HepG2 (cell line): ENCODE measurements at regions not wholly inside any gene's neighbourhood (a gene's known extent, or its start where the extent isn't known, plus 50 kb on each side); places are given as distances from the start of the nearest gene placed in this dataset.

Source experiments
- ATAC-seq: fragments of 200-7000 bp; cut with Tn5 transposase; 3 replicates; pipeline ENCODE4 v1.9.1; 2020; ENCODE audit warnings: mild to moderate bottlenecking, moderate library complexity
- BruUV-seq: library from RNA; stranded (reverse); fragments of 400-500 nt; replicated peaks from 2 replicates; lab custom pipeline; 2021; lab: Mats Ljungman, UMichigan
- CTCF ChIA-PET: fragments of 300-600 bp; formaldehyde crosslinking; extraction: SDS; loops from one replicate; lab custom pipeline; 2021; ENCODE audit warnings: low total read pairs, inconsistent platforms, low intra/inter-chr PET ratio; lab: Yijun Ruan, JAX
- POLR2A ChIA-PET: fragments of 350-600 bp; sonication (Branson Sonifier 250); formaldehyde crosslinking; loops from one replicate; lab custom pipeline; 2020; ENCODE audit warnings: antibody characterized with exemption, inconsistent platforms; lab: Yijun Ruan, JAX
- DNase-seq: peaks from one replicate; pipeline ENCODE4 v3.0.0-alpha.2; 2015; ENCODE audit warnings: low spot score
- FAIRE-seq: peaks from 3 replicates; lab custom pipeline; 2011; peaks lifted over from hg19 to GRCh38; lab: Jason Lieb, UNC
- H2AFZ ChIP-seq: one replicate; pipeline ENCODE4 v1.6.1; 2011; ENCODE audit warnings: low read length, inconsistent platforms
- H3K27ac ChIP-seq: fragments of 300-600 bp; 3 replicates; pipeline ENCODE4 v1.8.0; 2011; ENCODE audit warnings: mixed run types, mild to moderate bottlenecking, mixed read lengths, low read length, inconsistent platforms; ENCODE audit not compliant: insufficient read depth; ENCODE audit errors: extremely low read length
- H3K27me3 ChIP-seq, 2 experiments: fragments of 200-600 bp in 1 of 2; 2 replicates in 1 of 2; 3 replicates in 1 of 2; pipeline versions ENCODE4 v1.6.0 to v1.8.0; 2011; ENCODE audit warnings: low read length in 2 of 2, mild to moderate bottlenecking in 2 of 2, moderate library complexity in 2 of 2, inconsistent platforms in 1 of 2; ENCODE audit not compliant: insufficient read depth in 2 of 2, control insufficient read depth in 1 of 2
- H3K36me3 ChIP-seq, 2 experiments: fragments of 200-600 bp in 1 of 2; replicated peaks in 1 of 2; 2 replicates in 1 of 2; 3 replicates in 1 of 2; pipeline versions ENCODE4 v1.5.1 to v1.8.0; 2011; ENCODE audit warnings: low read length in 2 of 2, inconsistent platforms in 1 of 2; ENCODE audit not compliant: insufficient read depth in 2 of 2, control insufficient read depth in 1 of 2
- H3K4me1 ChIP-seq: 2 replicates; pipeline ENCODE4 v1.5.1; 2012; ENCODE audit warnings: low read length, inconsistent platforms; ENCODE audit not compliant: insufficient read depth
- H3K4me2 ChIP-seq: 2 replicates; pipeline ENCODE4 v1.6.0; 2011; ENCODE audit warnings: low read depth, low read length, inconsistent platforms
- H3K4me3 ChIP-seq, 3 experiments: fragments of 200-600 bp in 1 of 3; sonication (generic), shearing (Covaris generic) in 1 of 3; replicated peaks in 1 of 3; 2 replicates each; pipeline ENCODE4 v1.5.1; 2011 to 2016; ENCODE audit warnings: low read length in 3 of 3, inconsistent platforms in 2 of 3, low read depth in 2 of 3, mild to moderate bottlenecking in 2 of 3, control low read depth in 1 of 3, mixed read lengths in 1 of 3; ENCODE audit not compliant: insufficient read depth in 1 of 3
- H3K79me2 ChIP-seq: one replicate; pipeline ENCODE4 v1.6.1; 2011; ENCODE audit warnings: low read length, inconsistent platforms; ENCODE audit not compliant: insufficient read depth
- H3K9ac ChIP-seq: 2 replicates; pipeline ENCODE4 v1.6.0; 2011; ENCODE audit warnings: mild to moderate bottlenecking, low read depth, low read length, inconsistent platforms; ENCODE audit not compliant: insufficient read depth
- H3K9me3 ChIP-seq: 2 replicates; pipeline ENCODE4 v1.5.1; 2012; ENCODE audit warnings: mild to moderate bottlenecking, low read length
- H4K20me1 ChIP-seq: 2 replicates; pipeline ENCODE4 v1.6.0; 2011; ENCODE audit warnings: inconsistent platforms, mild to moderate bottlenecking, low read length, moderate library complexity; ENCODE audit not compliant: insufficient read depth
- FOXM1 ChIP-seq: sonication (generic); formaldehyde crosslinking; IDR thresholded peaks from 2 replicates; pipeline ENCODE4 v1.5.0; 2020; ENCODE audit warnings: missing genetic modification reagents
- NFIC ChIP-seq: IDR thresholded peaks from 2 replicates; pipeline ENCODE4 v1.6.1; 2012; ENCODE audit warnings: mild to moderate bottlenecking, low read length, inconsistent platforms
- PCBP2 ChIP-seq: fragments of 200-400 bp; formaldehyde crosslinking; optimal IDR thresholded peaks from 2 replicates; pipeline ENCODE3; 2018; ENCODE audit warnings: low read length, low read depth; ENCODE audit not compliant: poor library complexity, severe bottlenecking
- PRPF4 ChIP-seq: fragments of 200-400 bp; formaldehyde crosslinking; IDR thresholded peaks from 2 replicates; pipeline ENCODE4 v1.6.1; 2016; ENCODE audit warnings: low read length, low read depth; ENCODE audit not compliant: poor library complexity, severe bottlenecking
- TARDBP ChIP-seq: sonication (generic); formaldehyde crosslinking; IDR thresholded peaks from 2 replicates; pipeline ENCODE4 v1.8.0; 2022; ENCODE audit warnings: mild to moderate bottlenecking, missing genetic modification reagents
- THYN1 ChIP-seq: sonication (generic); formaldehyde crosslinking; IDR thresholded peaks from 2 replicates; pipeline ENCODE4 v1.8.1; 2023; ENCODE audit warnings: low read depth, mild to moderate bottlenecking, moderate library complexity, missing genetic modification reagents, borderline replicate concordance
- YEATS2 ChIP-seq: sonication (generic); formaldehyde crosslinking; IDR thresholded peaks from 2 replicates; pipeline ENCODE4 v1.4.0; 2020; ENCODE audit warnings: missing genetic modification reagents, borderline replicate concordance
- ZNF337 ChIP-seq: sonication (generic); formaldehyde crosslinking; IDR thresholded peaks from 2 replicates; pipeline ENCODE4 v1.5.1; 2020; ENCODE audit warnings: missing genetic modification reagents, low read depth, mild to moderate bottlenecking, borderline replicate concordance
- ZNF792 ChIP-seq: IDR thresholded peaks from 2 replicates; pipeline ENCODE4 v1.6.1; 2016
- in situ Hi-C: cut with HindIII; loops from 2 replicates; pipeline ENCODE4 v1.10.0; 2017; ENCODE audit warnings: low pct_unique_long_range_greater_than_20kb; ENCODE audit not compliant: extremely low pct_ligation_motif_present
- intact Hi-C: fragments of 100-400 bp; cut with micrococcal nuclease; formaldehyde crosslinking; loops from one replicate; pipeline ENCODE4 v1.10.0; 2022; ENCODE audit not compliant: unreplicated experiment
- TF ChIP-seq, protein P1 (sequence below): sonication (generic); formaldehyde crosslinking; IDR thresholded peaks from 2 replicates; pipeline ENCODE4 v1.9.0; 2021; ENCODE audit warnings: missing genetic modification reagents, mild to moderate bottlenecking, borderline replicate concordance
- TF ChIP-seq, protein P2 (sequence below): sonication (generic); formaldehyde crosslinking; IDR thresholded peaks from 2 replicates; pipeline ENCODE4 v1.5.0; 2020; ENCODE audit warnings: missing genetic modification reagents, mild to moderate bottlenecking, borderline replicate concordance
- TF ChIP-seq, protein P3 (sequence below): sonication (generic); formaldehyde crosslinking; IDR thresholded peaks from 2 replicates; pipeline ENCODE4 v1.4.0; 2020; ENCODE audit warnings: low read depth, mild to moderate bottlenecking, missing genetic modification reagents

DNA sequence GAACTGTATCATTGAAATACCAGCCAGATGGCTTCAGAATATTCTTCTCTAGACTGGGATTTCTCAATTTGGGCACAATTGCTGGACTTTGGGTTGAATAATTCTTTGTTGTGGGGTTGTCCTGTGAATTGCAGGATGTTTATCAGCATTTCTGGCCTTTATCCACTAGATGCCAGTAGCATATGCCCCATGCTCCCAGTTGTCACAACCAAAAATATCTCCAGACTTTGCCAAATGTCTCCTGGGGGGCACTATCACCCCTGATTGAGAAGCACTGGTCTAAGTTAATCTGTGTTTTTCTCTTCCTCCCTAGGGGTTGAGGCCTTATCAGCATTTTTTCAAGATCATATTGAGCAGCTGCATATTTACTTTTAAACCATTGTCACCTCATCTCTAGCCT lies 204.9 kb upstream of the SP8 start:
- no peaks in the 10 kb centered on the region for H3K27me3 ChIP-seq
- H3K4me3 ChIP-seq = no peak overlapping the region
- H3K4me2 ChIP-seq = no peak overlapping the region
- H3K27ac ChIP-seq = no peak overlapping the region
- in situ Hi-C loops (no loop called here), intact Hi-C loops (no loop called here)
- no peak for TF ChIP-seq NFIC
- no peak for TF ChIP-seq PRPF4
- TF ChIP-seq PCBP2 = no peak
- no peak for TF ChIP-seq FOXM1 (CRISPR knock-in tag)
- TF ChIP-seq, protein P1, sequence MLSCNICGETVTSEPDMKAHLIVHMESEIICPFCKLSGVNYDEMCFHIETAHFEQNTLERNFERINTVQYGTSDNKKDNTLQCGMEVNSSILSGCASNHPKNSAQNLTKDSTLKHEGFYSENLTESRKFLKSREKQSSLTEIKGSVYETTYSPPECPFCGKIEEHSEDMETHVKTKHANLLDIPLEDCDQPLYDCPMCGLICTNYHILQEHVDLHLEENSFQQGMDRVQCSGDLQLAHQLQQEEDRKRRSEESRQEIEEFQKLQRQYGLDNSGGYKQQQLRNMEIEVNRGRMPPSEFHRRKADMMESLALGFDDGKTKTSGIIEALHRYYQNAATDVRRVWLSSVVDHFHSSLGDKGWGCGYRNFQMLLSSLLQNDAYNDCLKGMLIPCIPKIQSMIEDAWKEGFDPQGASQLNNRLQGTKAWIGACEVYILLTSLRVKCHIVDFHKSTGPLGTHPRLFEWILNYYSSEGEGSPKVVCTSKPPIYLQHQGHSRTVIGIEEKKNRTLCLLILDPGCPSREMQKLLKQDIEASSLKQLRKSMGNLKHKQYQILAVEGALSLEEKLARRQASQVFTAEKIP (CRISPR knock-in tag) = no peak
- TF ChIP-seq, protein P2, sequence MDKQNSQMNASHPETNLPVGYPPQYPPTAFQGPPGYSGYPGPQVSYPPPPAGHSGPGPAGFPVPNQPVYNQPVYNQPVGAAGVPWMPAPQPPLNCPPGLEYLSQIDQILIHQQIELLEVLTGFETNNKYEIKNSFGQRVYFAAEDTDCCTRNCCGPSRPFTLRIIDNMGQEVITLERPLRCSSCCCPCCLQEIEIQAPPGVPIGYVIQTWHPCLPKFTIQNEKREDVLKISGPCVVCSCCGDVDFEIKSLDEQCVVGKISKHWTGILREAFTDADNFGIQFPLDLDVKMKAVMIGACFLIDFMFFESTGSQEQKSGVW = no peak
- TF ChIP-seq ZNF337 = no peak
- TF ChIP-seq, protein P3, sequence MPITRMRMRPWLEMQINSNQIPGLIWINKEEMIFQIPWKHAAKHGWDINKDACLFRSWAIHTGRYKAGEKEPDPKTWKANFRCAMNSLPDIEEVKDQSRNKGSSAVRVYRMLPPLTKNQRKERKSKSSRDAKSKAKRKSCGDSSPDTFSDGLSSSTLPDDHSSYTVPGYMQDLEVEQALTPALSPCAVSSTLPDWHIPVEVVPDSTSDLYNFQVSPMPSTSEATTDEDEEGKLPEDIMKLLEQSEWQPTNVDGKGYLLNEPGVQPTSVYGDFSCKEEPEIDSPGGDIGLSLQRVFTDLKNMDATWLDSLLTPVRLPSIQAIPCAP = no peak
- no peak for TF ChIP-seq ZNF792
- TF ChIP-seq YEATS2 (CRISPR knock-in tag) = no peak
- no peak for TF ChIP-seq TARDBP (CRISPR knock-in tag)
- no peak for TF ChIP-seq THYN1 (CRISPR knock-in tag)
- H3K4me1 ChIP-seq = no peaks in the 10 kb centered on the region
- FAIRE-seq (no peak), ATAC-seq (no peak), DNase-seq (no peak)
- no peaks in the 10 kb centered on the region for H4K20me1 ChIP-seq
- H2AFZ ChIP-seq = no peak overlapping the region
- H3K79me2 ChIP-seq = no peaks in the 10 kb centered on the region
- ChIA-PET POLR2A (no interaction called here), CTCF (no interaction called here)
- H3K9ac ChIP-seq = no peak overlapping the region
- no peaks in the 10 kb centered on the region for H3K36me3 ChIP-seq
- H3K9me3 ChIP-seq = no peaks in the 10 kb centered on the region; the same call in 1 of the 2 replicates
- BruUV-seq = no TSS peak
